Psoas muscle (tissue), 7 donors: ENCODE measurements at regions not wholly inside any gene's neighbourhood (a gene's known extent, or its start where the extent isn't known, plus 50 kb on each side); places are given as distances from the start of the nearest gene placed in this dataset.

Experiments
- ATAC-seq, 4 donors: fragments of 200-7000 bp; cut with Tn5 transposase; one replicate each; pipeline ENCODE4 v1.9.1; 2020; ENCODE audit warnings: moderate library complexity in 3 of 4, mild to moderate bottlenecking in 2 of 4
- DNase-seq, 2 donors: peaks; one replicate each; pipeline ENCODE4 v3.0.0-alpha.2; 2020
- H3K27ac ChIP-seq: fragments of 200-600 bp; one replicate; pipeline ENCODE4 v1.8.0; 2022
- H3K27me3 ChIP-seq, 3 donors: fragments of 200-600 bp in 1 of 3; one replicate each; pipeline versions ENCODE4 v1.6.1 to v1.8.0; 2013 to 2022; ENCODE audit warnings: low read length in 2 of 3, mild to moderate bottlenecking in 2 of 3, moderate library complexity in 1 of 3; ENCODE audit not compliant: insufficient read depth in 3 of 3
- H3K36me3 ChIP-seq, 2 donors: fragments of 200-600 bp in 1 of 2; one replicate each; pipeline versions ENCODE4 v1.6.1 to v1.8.0; 2013 to 2022; ENCODE audit warnings: low read depth in 1 of 2, mild to moderate bottlenecking in 1 of 2, moderate library complexity in 1 of 2; ENCODE audit not compliant: insufficient read depth in 1 of 2
- H3K4me1 ChIP-seq: fragments of 200-600 bp; one replicate; pipeline ENCODE4 v1.8.0; 2022
- H3K4me3 ChIP-seq: fragments of 200-600 bp; one replicate; pipeline ENCODE4 v1.8.0; 2022; ENCODE audit warnings: mild to moderate bottlenecking
- H3K9me3 ChIP-seq: fragments of 200-600 bp; one replicate; pipeline ENCODE4 v1.8.0; 2022
- WGBS, 3 donors: extraction: QIAGEN DNeasy Blood & Tissue Kit; methylation state at CpG; one replicate each; pipeline versions ENCODE4 v1.1.6 to v1.1.7; 2013; 5-methylcytosine and 5-hydroxymethylcytosine counted together
- intact Hi-C, 2 donors: fragments of 100-400 bp; cut with DNase I; formaldehyde crosslinking; loops; one replicate each; pipeline versions ENCODE4 v1.11.0 to v1.14.2; 2022
- TF ChIP-seq, protein P1 (sequence below): fragments of 200-600 bp; IDR thresholded peaks from one replicate; pipeline ENCODE4 v1.8.0; 2022; ENCODE audit warnings: antibody characterized with exemption
- donor health status: healthy with polysubstance abuse.
- donor health status: DM: no; HTN: no; CAD: no; lungs with moderate emphysema.
- donor health status: Bipolar disorder and iron deficiency.
- donor health status: healthy.
- donor health status: DM: yes; HTN: yes; CAD: no.
- donor health status: DM: no; HTN: no; CAD: no.
- donor health status: DM: yes; HTN: yes; CAD: no.

DNA sequence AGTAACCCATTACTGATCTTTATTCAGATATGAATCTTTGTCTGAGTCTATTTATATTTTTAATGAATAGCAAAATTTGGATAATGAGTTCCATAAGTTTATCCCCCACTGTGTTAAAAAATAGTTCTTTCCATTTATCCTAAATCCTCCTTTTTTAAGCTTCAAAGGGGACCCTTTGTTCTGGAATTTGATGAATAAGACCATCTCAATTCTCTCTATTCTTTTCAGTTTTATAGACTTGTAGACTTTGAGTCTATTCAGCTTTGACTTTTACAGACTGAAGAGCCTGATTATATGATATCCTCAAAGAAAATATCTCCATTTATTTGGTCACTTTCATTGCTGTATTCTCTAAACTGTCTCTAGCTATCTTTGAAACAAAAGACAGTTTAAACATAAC is 2146.1 kb upstream of the CELF4 start:
- no peaks in the 10 kb centered on the region for H3K27me3 ChIP-seq
- ATAC-seq = no peak
- H3K4me3 ChIP-seq = no peak overlapping the region
- H3K27ac ChIP-seq = no peak overlapping the region
- TF ChIP-seq, protein P1, sequence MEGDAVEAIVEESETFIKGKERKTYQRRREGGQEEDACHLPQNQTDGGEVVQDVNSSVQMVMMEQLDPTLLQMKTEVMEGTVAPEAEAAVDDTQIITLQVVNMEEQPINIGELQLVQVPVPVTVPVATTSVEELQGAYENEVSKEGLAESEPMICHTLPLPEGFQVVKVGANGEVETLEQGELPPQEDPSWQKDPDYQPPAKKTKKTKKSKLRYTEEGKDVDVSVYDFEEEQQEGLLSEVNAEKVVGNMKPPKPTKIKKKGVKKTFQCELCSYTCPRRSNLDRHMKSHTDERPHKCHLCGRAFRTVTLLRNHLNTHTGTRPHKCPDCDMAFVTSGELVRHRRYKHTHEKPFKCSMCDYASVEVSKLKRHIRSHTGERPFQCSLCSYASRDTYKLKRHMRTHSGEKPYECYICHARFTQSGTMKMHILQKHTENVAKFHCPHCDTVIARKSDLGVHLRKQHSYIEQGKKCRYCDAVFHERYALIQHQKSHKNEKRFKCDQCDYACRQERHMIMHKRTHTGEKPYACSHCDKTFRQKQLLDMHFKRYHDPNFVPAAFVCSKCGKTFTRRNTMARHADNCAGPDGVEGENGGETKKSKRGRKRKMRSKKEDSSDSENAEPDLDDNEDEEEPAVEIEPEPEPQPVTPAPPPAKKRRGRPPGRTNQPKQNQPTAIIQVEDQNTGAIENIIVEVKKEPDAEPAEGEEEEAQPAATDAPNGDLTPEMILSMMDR = no peak
- intact Hi-C loops = no loop called here
- no peaks in the 10 kb centered on the region for H3K4me1 ChIP-seq
- H3K36me3 ChIP-seq = no peaks in the 10 kb centered on the region
- H3K9me3 ChIP-seq = no peaks in the 10 kb centered on the region
- no peak for DNase-seq

- ATAC-seq (no peak), DNase-seq (no peak)
- no peaks in the 10 kb centered on the region for H3K4me1 ChIP-seq
- H3K27me3 ChIP-seq = no peaks in the 10 kb centered on the region
- intact Hi-C loops = no loop called here
- TF ChIP-seq, protein P1 = no peak
- H3K36me3 ChIP-seq = no peaks in the 10 kb centered on the region
- no peak overlapping the region for H3K27ac ChIP-seq
- H3K4me3 ChIP-seq = no peak overlapping the region
- 88 to 91% (median 88%) methylated on average over 3 of the region's 3 CpGs for WGBS, 3 donors
- no peaks in the 10 kb centered on the region for H3K9me3 ChIP-seq
Observed at GRCh38 chr18:39705362-39705761, 2139.8 kb upstream of the CELF4 start.

- Histone ChIP-seq H3K4me1 (no peaks in the 10 kb centered on the region), H3K9me3 (no peaks in the 10 kb centered on the region), H3K27ac (no peak overlapping the region), H3K27me3 (no peaks in the 10 kb centered on the region), H3K4me3 (no peak overlapping the region), H3K36me3 (no peaks in the 10 kb centered on the region)
- intact Hi-C loops = no loop called here
- TF ChIP-seq, protein P1 = no peak
- 83 to 90% (median 88%) methylated on average over 3 of the region's 3 CpGs for WGBS, 3 donors
- ATAC-seq = no peak
- DNase-seq = no peak
Observed at GRCh38 chr18:39702888-39703287, 2137.3 kb upstream of the CELF4 start.

DNA sequence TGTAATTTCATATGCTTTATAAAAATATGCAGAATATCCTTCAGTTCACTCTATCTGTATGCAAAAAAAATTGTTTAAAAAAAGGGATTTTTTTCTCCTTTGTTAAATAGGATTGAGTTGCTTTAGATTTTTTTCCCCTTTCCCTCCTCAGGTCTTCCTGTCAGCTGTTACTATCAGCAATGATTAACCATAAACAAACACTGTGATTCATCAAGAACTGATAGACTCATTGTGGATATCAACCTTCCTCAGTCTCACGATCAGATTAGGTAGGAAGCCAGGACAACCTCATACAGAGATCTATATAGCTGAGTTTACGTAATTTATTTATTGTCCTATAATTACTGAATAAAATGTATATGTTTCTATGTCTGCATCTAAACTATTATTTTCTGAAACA is 2136.2 kb upstream of the CELF4 start:
- H3K27me3 ChIP-seq = no peaks in the 10 kb centered on the region
- TF ChIP-seq, protein P1 = no peak
- WGBS, 3 donors = 77 to 81% (median 79%) methylated on average over 2 of the region's 2 CpGs
- ATAC-seq (no peak), DNase-seq (no peak)
- no peak overlapping the region for H3K27ac ChIP-seq
- no peak overlapping the region for H3K4me3 ChIP-seq
- no peaks in the 10 kb centered on the region for H3K4me1 ChIP-seq
- no peaks in the 10 kb centered on the region for H3K36me3 ChIP-seq
- intact Hi-C loops = no loop called here
- H3K9me3 ChIP-seq = no peaks in the 10 kb centered on the region

DNA sequence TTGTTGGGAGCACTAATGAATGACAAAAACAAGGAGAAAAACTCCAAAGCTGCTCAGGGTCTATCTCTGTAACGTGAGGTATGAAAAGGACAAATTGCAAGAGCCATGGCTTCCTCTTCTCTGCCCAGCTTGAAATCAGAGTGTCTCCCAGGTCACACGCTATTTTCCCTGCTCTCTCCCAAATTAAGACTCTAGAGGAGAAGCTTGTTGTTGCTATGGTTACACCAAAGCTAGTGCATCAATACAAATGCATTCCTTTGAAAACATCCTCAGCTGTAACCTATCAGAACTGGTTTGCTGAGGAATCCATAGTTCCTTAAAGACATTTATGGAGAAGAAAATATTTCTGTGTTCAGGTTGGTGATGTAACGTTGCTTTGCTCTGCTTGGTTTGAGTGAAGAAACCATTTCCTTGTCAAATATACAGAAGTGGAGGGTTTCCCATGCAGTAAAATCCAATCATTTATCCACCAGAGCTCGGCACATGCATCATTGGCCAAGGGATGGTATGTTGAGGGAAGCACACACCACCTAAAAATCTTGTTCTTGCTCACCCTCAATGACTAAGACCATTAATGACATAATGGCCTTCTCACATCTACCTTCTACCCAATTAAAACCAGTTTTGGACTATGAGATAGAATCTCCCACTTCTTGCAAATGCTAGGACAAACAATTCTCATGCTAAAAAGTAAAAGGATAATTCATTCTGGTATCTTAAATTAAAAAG is 2135.6 kb upstream of the CELF4 start:
- 72 to 77% (median 73%) methylated on average over 4 of the region's 4 CpGs for WGBS, 3 donors
- TF ChIP-seq, protein P1 = no peak

More for the DNA sequence above, 2135.6 kb upstream of the CELF4 start:
- ATAC-seq (no peak), DNase-seq (no peak)
- no peaks in the 10 kb centered on the region for H3K36me3 ChIP-seq
- no peaks in the 10 kb centered on the region for H3K4me1 ChIP-seq
- H3K27me3 ChIP-seq = no peaks in the 10 kb centered on the region
- intact Hi-C loops = no loop called here
- no peak overlapping the region for H3K4me3 ChIP-seq
- no peak overlapping the region for H3K27ac ChIP-seq
- no peaks in the 10 kb centered on the region for H3K9me3 ChIP-seq
